MV-4-11 (cell line): ENCODE measurements at regions not wholly inside any gene's neighbourhood (a gene's known extent, or its start where the extent isn't known, plus 50 kb on each side); places are given as distances from the start of the nearest gene placed in this dataset.

Experiments
- DNase-seq: peaks from one replicate; lab custom pipeline; 2025; lab: John Stamatoyannopoulos, UW

GRCh38 chr3:64464955-64465354, 222.8 kb downstream of the ADAMTS9 start:
- no peak for DNase-seq

- DNase-seq, result no peak
Measured at GRCh38 chr3:64463981-64464380, 223.8 kb downstream of the ADAMTS9 start.

GRCh38 chr3:64462203-64462602, 225.6 kb downstream of the ADAMTS9 start:
- no peak for DNase-seq

GRCh38 chr3:64460877-64461276, 226.9 kb downstream of the ADAMTS9 start:
- no peak for DNase-seq

- no peak for DNase-seq
Measured at GRCh38 chr3:64460141-64460730, 227.6 kb downstream of the ADAMTS9 start.

- no peak for DNase-seq
Measured at GRCh38 chr3:64459711-64460110, 228.1 kb downstream of the ADAMTS9 start.

GRCh38 chr3:64457811-64458210, 230.0 kb downstream of the ADAMTS9 start:
- no peak for DNase-seq

GRCh38 chr3:64456674-64457073, 231.1 kb downstream of the ADAMTS9 start:
- DNase-seq, result no peak

- no peak for DNase-seq
Measured at GRCh38 chr3:64455351-64455750, 230.1 kb upstream of the PRICKLE2 start.

- DNase-seq, result no peak
Measured at GRCh38 chr3:64454768-64455167, 229.5 kb upstream of the PRICKLE2 start.

GRCh38 chr3:64454179-64454578, 228.9 kb upstream of the PRICKLE2 start:
- no peak for DNase-seq

- no peak for DNase-seq
Measured at GRCh38 chr3:64451283-64452012, 226.2 kb upstream of the PRICKLE2 start.

- DNase-seq, result no peak
Measured at GRCh38 chr3:64450396-64450956, 225.2 kb upstream of the PRICKLE2 start.

GRCh38 chr3:64449026-64449425, 223.8 kb upstream of the PRICKLE2 start:
- DNase-seq, result no peak

GRCh38 chr3:64445944-64446300, 220.7 kb upstream of the PRICKLE2 start:
- DNase-seq, result no peak

- no peak for DNase-seq
Measured at GRCh38 chr3:64445109-64445943, 220.1 kb upstream of the PRICKLE2 start.

- DNase-seq, result no peak
Measured at GRCh38 chr3:64444490-64445108, 219.3 kb upstream of the PRICKLE2 start.

- no peak for DNase-seq
Measured at GRCh38 chr3:64443546-64444381, 218.5 kb upstream of the PRICKLE2 start.

- DNase-seq, result no peak
Measured at GRCh38 chr3:64441861-64442260, 216.6 kb upstream of the PRICKLE2 start.

- no peak for DNase-seq
Measured at GRCh38 chr3:64440498-64440897, 215.2 kb upstream of the PRICKLE2 start.

- no peak for DNase-seq
Measured at GRCh38 chr3:64438812-64439211, 213.5 kb upstream of the PRICKLE2 start.
